ENCODE measurements at regions not wholly inside any gene's neighbourhood (a gene's known extent, or its start where the extent isn't known, plus 50 kb on each side); places are given as distances from the start of the nearest gene placed in this dataset.
"Not testable (repeated sequence)": the region's sequence is repeated elsewhere in the genome, so short reads cannot be mapped to it uniquely, and the experiment has no call there.

- DNase-seq = no peak
Measured at GRCh38 chr6:9040718-9041117, 605.4 kb upstream of the SLC35B3 start.

DNA sequence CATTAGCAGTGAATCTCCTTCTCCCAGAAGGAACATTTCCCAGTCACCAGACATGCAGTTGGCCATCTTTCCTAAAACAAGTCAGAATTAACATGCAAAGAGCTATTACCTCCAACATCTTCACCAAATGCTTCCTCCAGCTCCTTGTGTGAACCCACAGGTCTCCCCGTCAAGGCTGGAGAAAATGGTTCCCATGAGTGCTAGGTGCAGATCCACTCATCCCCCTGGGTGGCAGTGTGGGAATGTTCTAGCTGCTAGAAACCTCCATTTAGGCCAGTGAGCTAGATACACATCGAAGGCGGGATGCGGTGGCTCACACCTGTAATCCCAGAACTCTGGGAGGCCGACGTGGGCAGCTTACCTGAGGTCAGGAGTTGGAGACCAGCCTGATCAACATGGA lies 603.9 kb upstream of the SLC35B3 start:
- no peak for DNase-seq

DNA sequence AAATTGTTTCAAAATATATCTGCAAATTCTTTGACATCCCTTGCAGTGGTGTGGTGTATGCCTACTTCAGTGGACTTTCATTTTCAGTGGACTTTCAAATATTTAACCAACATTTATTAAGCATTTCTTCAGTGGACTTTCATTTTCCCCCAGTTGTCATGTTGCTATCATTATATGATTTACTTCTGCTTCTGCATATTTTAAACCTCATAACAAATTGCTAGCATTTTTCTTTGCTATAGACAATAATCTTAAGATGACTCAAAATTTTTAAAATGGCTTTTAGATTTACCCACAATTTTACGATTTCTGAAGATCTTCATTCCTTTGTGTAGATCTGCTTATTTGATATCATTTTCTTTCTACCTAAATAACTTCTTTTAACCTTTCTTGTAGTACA lies 592.7 kb upstream of the SLC35B3 start:
- no peak for DNase-seq

- no peak for DNase-seq
Measured at GRCh38 chr6:9025796-9026394, 590.5 kb upstream of the SLC35B3 start.

GRCh38 chr6:9025228-9025627 lies 589.9 kb upstream of the SLC35B3 start:
- no peak for DNase-seq

DNA sequence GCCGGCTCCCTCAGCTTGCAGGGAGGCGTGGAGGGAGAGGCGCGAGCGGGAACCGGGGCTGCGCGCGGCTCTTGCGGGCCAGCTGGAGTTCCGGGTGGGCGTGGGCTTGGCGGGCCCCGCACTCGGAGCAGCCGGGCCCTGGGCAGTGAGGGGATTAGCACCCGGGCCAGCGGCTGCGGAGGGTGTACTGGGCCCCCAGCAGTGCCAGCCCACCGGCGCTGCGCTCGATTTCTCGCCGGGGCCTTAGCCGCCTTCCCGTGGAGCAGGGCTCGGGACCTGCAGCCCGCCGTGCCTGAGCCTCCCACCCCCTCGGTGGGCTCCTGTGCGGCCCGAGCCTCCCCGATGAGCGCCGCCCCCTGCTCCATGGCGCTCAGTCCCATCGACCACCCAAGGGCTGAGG lies 588.9 kb upstream of the SLC35B3 start:
- DNase-seq = not testable (repeated sequence)

- no peak for DNase-seq
Measured at GRCh38 chr6:9020001-9020400, 584.7 kb upstream of the SLC35B3 start.

- no peak for DNase-seq
Measured at GRCh38 chr6:9009931-9010330, 574.6 kb upstream of the SLC35B3 start.

- DNase-seq = no peak
Measured at GRCh38 chr6:9007027-9007426, 571.7 kb upstream of the SLC35B3 start.

GRCh38 chr6:9002833-9003232 lies 567.5 kb upstream of the SLC35B3 start:
- no peak for DNase-seq

GRCh38 chr6:8995156-8995555 lies 559.8 kb upstream of the SLC35B3 start:
- DNase-seq = no peak

GRCh38 chr6:8993111-8993510 lies 557.8 kb upstream of the SLC35B3 start:
- no peak for DNase-seq

GRCh38 chr6:8991844-8992243 lies 556.5 kb upstream of the SLC35B3 start:
- DNase-seq = no peak

DNA sequence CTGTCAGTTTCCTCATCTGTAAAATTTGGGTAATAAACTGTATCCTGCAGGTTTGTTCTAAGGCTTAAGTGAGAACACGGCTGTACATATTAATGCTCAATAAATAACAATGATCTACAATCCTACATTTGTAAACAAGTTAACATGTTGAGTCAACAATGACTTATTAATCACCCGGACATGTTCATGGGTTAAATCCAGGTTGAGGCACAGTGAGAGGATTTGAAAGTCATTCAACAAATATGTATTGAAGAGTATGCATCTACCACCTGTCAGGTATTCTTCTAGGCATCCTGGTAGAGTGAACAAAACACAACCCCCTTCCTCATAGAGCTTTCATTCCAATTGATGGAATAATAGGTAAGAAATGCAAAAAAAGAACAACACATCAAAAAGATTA lies 554.7 kb upstream of the SLC35B3 start:
- no peak for DNase-seq

GRCh38 chr6:8983202-8983688 lies 547.9 kb upstream of the SLC35B3 start:
- DNase-seq = peak; percentile 47

DNA sequence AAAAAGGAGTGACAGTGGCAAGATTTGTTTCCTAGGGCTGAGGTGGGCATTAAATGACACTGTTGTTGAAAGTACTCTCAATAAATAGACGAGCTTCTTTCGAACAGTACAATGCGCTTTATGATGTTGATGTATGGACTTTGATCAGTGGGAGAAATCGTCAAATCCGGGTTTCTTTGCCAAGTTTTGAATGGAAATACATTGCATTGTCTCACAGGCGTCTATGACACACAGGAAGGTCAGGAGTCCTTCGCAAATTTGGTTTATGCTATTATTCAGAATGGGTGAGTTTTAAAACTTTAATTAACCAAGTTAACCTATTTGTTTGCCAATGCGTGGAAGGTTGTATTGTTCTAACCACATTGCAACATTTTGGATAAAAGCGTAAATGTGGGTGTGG lies 547.3 kb upstream of the SLC35B3 start:
- DNase-seq = no peak

DNA sequence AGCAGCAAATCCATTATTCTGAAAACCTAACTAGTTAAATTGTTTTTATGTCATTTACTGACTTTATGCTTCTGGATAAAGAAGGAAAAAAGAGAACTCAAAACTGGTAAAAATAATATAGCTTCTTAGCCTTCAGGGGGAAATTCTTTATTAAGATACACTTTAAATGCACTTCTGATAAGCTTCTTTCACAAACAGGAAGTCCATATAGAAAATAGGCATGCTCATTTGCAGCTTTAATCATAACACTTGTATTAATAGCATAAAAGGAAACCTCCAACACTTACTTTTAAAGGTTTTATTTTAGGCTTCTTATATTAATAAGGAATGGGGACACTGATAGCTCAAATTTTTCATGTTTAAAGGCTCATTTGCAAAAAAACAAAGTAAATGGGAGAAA lies 538.0 kb upstream of the SLC35B3 start:
- DNase-seq = no peak

GRCh38 chr6:8969747-8970146 lies 534.4 kb upstream of the SLC35B3 start:
- no peak for DNase-seq

DNA sequence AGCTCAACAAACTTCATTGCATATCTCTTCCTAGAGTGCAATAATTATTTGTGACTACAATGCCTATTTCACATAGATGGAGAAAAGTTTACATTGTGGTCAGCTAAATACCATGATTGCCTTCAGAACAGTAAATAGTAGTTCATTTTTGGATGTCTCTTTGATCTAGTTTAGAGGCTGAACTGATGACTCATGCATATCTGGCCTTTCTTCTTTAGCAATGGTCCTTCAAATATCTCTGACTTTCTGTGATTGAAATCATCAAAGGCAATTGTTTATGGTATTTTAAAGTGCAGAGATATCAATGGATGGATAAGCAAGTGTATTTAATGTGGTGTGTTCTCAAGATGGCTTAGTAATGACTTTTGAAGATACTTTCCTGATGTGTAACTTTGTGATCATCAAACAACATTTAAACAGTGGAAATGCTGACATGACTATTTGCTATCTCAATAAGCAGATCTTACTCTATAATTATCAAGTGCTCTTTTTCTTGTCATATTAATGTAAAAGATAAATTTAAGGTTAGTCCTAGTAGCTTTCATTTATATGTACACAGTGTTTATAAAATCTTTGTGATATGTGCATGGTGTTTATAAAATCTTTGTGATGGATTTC lies 523.7 kb upstream of the SLC35B3 start:
- no peak for DNase-seq

DNA sequence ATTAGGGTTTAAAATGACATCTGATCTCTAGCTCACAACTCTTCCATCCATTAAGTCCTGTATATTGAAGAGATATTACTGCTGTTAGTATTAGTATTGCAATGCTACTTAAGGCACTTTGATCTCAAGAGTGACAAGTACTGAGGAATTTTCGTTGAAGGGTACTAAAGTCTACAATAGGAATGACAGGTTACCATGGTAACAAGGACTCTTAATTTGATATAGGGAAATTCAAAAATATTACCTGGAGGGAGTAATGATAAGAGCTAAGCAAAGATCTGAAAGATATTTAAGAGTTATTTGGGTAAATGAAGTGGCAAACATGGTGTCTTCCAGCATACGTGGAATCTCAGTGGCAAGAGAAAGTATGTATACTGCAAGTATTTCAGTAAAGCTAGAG lies 518.0 kb upstream of the SLC35B3 start:
- no peak for DNase-seq

GRCh38 chr6:8948733-8949132 lies 513.4 kb upstream of the SLC35B3 start:
- DNase-seq = no peak

DNA sequence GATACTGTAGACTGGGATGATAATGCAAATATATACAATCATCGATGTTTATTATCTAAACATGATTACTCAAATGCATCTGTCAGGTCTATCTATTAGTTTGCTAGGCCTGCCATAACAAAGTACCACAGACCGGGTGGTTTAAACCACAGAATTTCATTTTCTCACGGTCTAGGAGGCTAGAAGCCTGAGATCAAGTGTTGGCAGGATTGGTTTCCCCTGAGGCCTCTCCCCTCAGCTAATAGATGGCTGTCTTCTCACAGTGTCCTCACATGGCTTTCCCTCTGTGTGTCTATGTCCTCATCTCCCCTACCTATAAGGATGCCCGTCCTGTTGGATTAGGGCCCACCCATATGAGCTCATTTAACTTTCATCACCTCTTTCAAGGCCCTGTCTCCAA lies 512.6 kb upstream of the SLC35B3 start:
- no peak for DNase-seq

GRCh38 chr6:8944548-8944947 lies 509.2 kb upstream of the SLC35B3 start:
- no peak for DNase-seq

GRCh38 chr6:8943073-8943472 lies 507.7 kb upstream of the SLC35B3 start:
- no peak for DNase-seq

DNA sequence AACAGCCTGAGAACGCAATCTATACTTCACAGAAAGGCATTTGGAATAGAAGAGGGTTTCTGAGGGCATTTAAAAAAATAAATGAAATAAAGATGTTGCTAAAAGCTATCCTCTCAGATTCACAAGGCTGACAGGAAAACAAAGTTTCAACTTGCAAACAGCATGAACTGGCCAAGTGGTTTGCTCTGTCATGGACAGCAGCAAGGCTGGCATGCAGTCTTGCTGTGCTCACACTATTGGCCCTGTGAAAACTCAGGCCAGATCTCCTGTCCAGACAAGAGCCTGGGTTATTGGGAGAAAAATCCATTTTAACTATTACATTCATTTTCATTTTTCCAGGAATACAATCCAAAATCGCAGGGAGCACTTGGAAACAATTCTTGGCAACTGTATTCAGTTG lies 506.2 kb upstream of the SLC35B3 start:
- DNase-seq = no peak
